Prostate gland (tissue), 2 donors: ENCODE measurements at regions not wholly inside any gene's neighbourhood (a gene's known extent, or its start where the extent isn't known, plus 50 kb on each side); places are given as distances from the start of the nearest gene placed in this dataset.

Source experiments
- CTCF ChIP-seq, 4 experiments: fragments of 200-600 bp in 2 of 4; fragments of 450-650 bp in 2 of 4; sonication (generic) in 2 of 4; IDR thresholded peaks; 1 replicate in 3 of 4; 2 replicates in 1 of 4; pipeline ENCODE4 v1.5.1; 2016 to 2019; ENCODE audit warnings: antibody characterized with exemption in 4 of 4, mild to moderate bottlenecking in 2 of 4, moderate library complexity in 2 of 4
- POLR2A ChIP-seq: fragments of 450-650 bp; IDR thresholded peaks from one replicate; pipeline ENCODE4 v1.6.1; 2016; ENCODE audit warnings: antibody characterized with exemption, mild to moderate bottlenecking
- POLR2AphosphoS5 ChIP-seq: sonication (generic); formaldehyde crosslinking; IDR thresholded peaks from one replicate; pipeline ENCODE4 v1.6.1; 2017; ENCODE audit warnings: antibody characterized with exemption

- TF ChIP-seq CTCF (IDR thresholded peaks at IDR 0.05) (no peak), POLR2AphosphoS5 (no peak), POLR2A (no peak)
Observed at GRCh38 chr4:18860836-18861530, 839.4 kb upstream of the LCORL start.
